Trophoblast cell (in vitro differentiated cells and primary cell): ENCODE measurements at regions not wholly inside any gene's neighbourhood (a gene's known extent, or its start where the extent isn't known, plus 50 kb on each side); places are given as distances from the start of the nearest gene placed in this dataset.

Experiments used
- DNase-seq, 2 donors: peaks; one replicate each; pipeline ENCODE4 v3.0.0-alpha.2; 2016
- H2AFZ ChIP-seq: 2 replicates; pipeline ENCODE4 v1.6.1; 2013; ENCODE audit warnings: low read length, moderate library complexity, mild to moderate bottlenecking; ENCODE audit not compliant: insufficient read depth, poor library complexity
- H2AK5ac ChIP-seq: 2 replicates; pipeline ENCODE4 v1.6.1; 2013; ENCODE audit warnings: mild to moderate bottlenecking, low read length
- H2BK120ac ChIP-seq: 2 replicates; pipeline ENCODE4 v1.6.1; 2013; ENCODE audit warnings: low read length, mild to moderate bottlenecking, moderate library complexity; ENCODE audit not compliant: insufficient read depth, poor library complexity
- H2BK12ac ChIP-seq: 2 replicates; pipeline ENCODE4 v1.6.1; 2013; ENCODE audit warnings: mild to moderate bottlenecking, low read length, moderate library complexity
- H2BK5ac ChIP-seq: 2 replicates; pipeline ENCODE4 v1.6.1; 2013; ENCODE audit warnings: low read length, low read depth, moderate library complexity, mild to moderate bottlenecking; ENCODE audit not compliant: poor library complexity
- H3K14ac ChIP-seq: 2 replicates; pipeline ENCODE4 v1.6.1; 2013; ENCODE audit warnings: mild to moderate bottlenecking, low read length
- H3K18ac ChIP-seq: 2 replicates; pipeline ENCODE4 v1.6.1; 2013; ENCODE audit warnings: mild to moderate bottlenecking, low read length
- H3K23ac ChIP-seq: 2 replicates; pipeline ENCODE4 v1.6.1; 2013; ENCODE audit warnings: low read length
- H3K27ac ChIP-seq: 2 replicates; pipeline ENCODE4 v1.5.1; 2013; ENCODE audit warnings: low read depth, mild to moderate bottlenecking, inconsistent platforms, low read length, moderate library complexity
- H3K27me3 ChIP-seq: 2 replicates; pipeline ENCODE4 v1.6.1; 2013; ENCODE audit warnings: inconsistent platforms, mild to moderate bottlenecking, low read length, moderate library complexity; ENCODE audit not compliant: insufficient read depth
- H3K36me3 ChIP-seq, 2 experiments: 1 replicate in 1 of 2; 2 replicates in 1 of 2; pipeline ENCODE4 v1.6.1; 2013; ENCODE audit warnings: low read length in 2 of 2, mild to moderate bottlenecking in 2 of 2, moderate library complexity in 1 of 2; ENCODE audit not compliant: insufficient read depth in 2 of 2, control insufficient read depth in 1 of 2
- H3K4ac ChIP-seq: 2 replicates; pipeline ENCODE4 v1.6.1; 2013; ENCODE audit warnings: low read depth, mild to moderate bottlenecking, low read length, moderate library complexity
- H3K4me1 ChIP-seq, 2 experiments: 1 replicate in 1 of 2; 2 replicates in 1 of 2; pipeline ENCODE4 v1.6.1; 2013; ENCODE audit warnings: low read length in 2 of 2, mild to moderate bottlenecking in 2 of 2, moderate library complexity in 1 of 2; ENCODE audit not compliant: insufficient read depth in 2 of 2, control insufficient read depth in 1 of 2
- H3K4me2 ChIP-seq: 2 replicates; pipeline ENCODE4 v1.6.1; 2013; ENCODE audit warnings: inconsistent platforms, mild to moderate bottlenecking, low read length, moderate library complexity
- H3K4me3 ChIP-seq: 2 replicates; pipeline ENCODE4 v1.5.1; 2013; ENCODE audit warnings: mild to moderate bottlenecking, low read depth, low read length, inconsistent platforms
- H3K79me1 ChIP-seq: one replicate; pipeline ENCODE4 v1.6.1; 2013; ENCODE audit warnings: low read length
- H3K79me2 ChIP-seq: 2 replicates; pipeline ENCODE4 v1.6.1; 2013; ENCODE audit warnings: low read length, mild to moderate bottlenecking; ENCODE audit not compliant: control insufficient read depth, insufficient read depth, poor library complexity
- H3K9ac ChIP-seq: 2 replicates; pipeline ENCODE4 v1.6.1; 2013; ENCODE audit warnings: mild to moderate bottlenecking, low read length
- H3K9me3 ChIP-seq: 2 replicates; pipeline ENCODE4 v1.6.1; 2013; ENCODE audit warnings: low read depth, mild to moderate bottlenecking, control low read depth, inconsistent platforms, low read length; ENCODE audit not compliant: insufficient read depth
- H4K12ac ChIP-seq: 2 replicates; pipeline ENCODE4 v1.6.1; 2013; ENCODE audit warnings: low read depth, mild to moderate bottlenecking, low read length, moderate library complexity
- H4K8ac ChIP-seq: 2 replicates; pipeline ENCODE4 v1.6.1; 2013; ENCODE audit warnings: low read depth, mild to moderate bottlenecking, low read length, moderate library complexity
- H4K91ac ChIP-seq: one replicate; pipeline ENCODE4 v1.6.1; 2013; ENCODE audit warnings: low read depth, mild to moderate bottlenecking, low read length, moderate library complexity
- WGBS: extraction: QIAGEN DNeasy Blood & Tissue Kit; methylation state at CpG from one replicate; pipeline ENCODE4 v1.1.7; 2013; ENCODE audit warnings: missing lambda C conversion rate; ENCODE audit not compliant: insufficient read length, insufficient coverage; ENCODE audit errors: extremely low coverage; 5-methylcytosine and 5-hydroxymethylcytosine counted together

GRCh38 chr1:238141353-238141752 is 250.6 kb upstream of the ZP4 start:
- Histone ChIP-seq H3K14ac (no peak overlapping the region), H2AK5ac (no peak overlapping the region), H3K36me3 (no peaks in the 10 kb centered on the region), H3K4ac (no peak overlapping the region), H2BK12ac (no peak overlapping the region), H3K18ac (no peak overlapping the region), H3K27me3 (no peaks in the 10 kb centered on the region), H4K91ac (no peak overlapping the region), H4K8ac (no peak overlapping the region), H3K79me2 (no peaks in the 10 kb centered on the region), H3K79me1 (no peaks in the 10 kb centered on the region), H3K27ac (no peak overlapping the region), H3K9ac (no peak overlapping the region), H3K23ac (no peak overlapping the region), H3K4me2 (no peak overlapping the region), H3K4me1 (no peaks in the 10 kb centered on the region), H2AFZ (no peak overlapping the region), H3K9me3 (no peaks in the 10 kb centered on the region), H2BK120ac (no peak overlapping the region), H3K4me3 (no peak overlapping the region), H2BK5ac (no peak overlapping the region), H4K12ac (no peak overlapping the region)
- no CpG with 5 or more reads among the region's 1 CpG for WGBS
- DNase-seq: no peak

DNA sequence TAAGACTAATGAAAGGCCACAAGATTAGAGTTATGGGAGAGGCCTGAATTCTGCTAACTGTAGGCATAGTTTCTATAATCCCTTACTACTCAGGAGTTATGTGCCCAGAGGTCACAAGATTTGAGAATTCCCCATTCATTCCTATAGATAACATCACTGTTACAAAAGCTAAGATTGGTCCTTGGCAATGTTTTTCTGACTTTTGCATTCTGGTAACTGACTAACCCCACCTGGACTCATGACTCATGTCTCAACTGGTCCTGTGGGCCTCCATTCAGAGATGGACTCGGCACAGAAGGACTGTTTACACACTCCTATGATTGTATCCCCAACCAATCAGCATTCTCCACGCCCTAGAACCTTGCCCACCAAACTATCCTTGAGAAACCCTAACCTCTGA is 249.0 kb upstream of the ZP4 start:
- Histone ChIP-seq H3K27ac (no peak overlapping the region), H3K79me1 (no peaks in the 10 kb centered on the region), H3K4me3 (no peak overlapping the region), H4K12ac (no peak overlapping the region), H3K4ac (no peak overlapping the region), H3K23ac (no peak overlapping the region), H3K14ac (no peak overlapping the region), H3K4me2 (no peak overlapping the region), H2BK120ac (no peak overlapping the region), H4K91ac (no peak overlapping the region), H3K79me2 (no peaks in the 10 kb centered on the region), H3K27me3 (no peaks in the 10 kb centered on the region), H3K18ac (no peak overlapping the region), H3K4me1 (no peaks in the 10 kb centered on the region), H4K8ac (no peak overlapping the region), H3K9ac (no peak overlapping the region), H2AK5ac (no peak overlapping the region), H2AFZ (no peak overlapping the region), H2BK12ac (no peak overlapping the region), H3K9me3 (no peaks in the 10 kb centered on the region), H3K36me3 (no peaks in the 10 kb centered on the region), H2BK5ac (no peak overlapping the region)
- peak; percentile 83 to 95 for DNase-seq
- no CpG with 5 or more reads among the region's 2 CpGs for WGBS

DNA sequence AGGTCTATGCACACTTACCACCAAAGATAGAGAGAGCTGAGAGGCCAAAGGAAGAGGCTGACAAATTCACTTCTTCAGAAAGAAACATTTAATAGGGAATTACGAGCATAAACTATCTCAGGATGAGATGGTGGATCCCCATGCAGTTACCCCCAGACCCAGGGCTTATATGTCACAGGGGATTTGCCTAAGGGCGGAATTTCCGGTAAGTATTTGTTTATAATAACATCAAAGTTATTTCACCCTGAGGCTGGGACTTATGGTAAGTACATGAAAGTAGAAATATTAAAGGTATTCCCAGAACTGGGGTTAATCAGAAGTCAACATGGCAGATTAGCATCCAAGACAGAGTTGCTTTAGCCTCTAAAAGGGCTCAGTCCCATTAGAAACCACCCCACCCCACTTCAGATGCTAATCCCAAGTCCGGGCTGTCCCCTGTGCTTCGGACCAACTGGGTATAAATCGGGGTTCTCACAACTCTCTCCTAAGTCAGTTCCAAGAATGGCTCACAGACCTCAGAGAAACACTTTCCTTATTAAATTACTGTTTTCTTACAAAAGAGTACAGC is 247.4 kb upstream of the ZP4 start:
- Histone ChIP-seq H2BK5ac (no peak overlapping the region), H3K79me1 (no peaks in the 10 kb centered on the region), H3K4me2 (no peak overlapping the region), H3K4me1 (no peaks in the 10 kb centered on the region), H3K79me2 (no peaks in the 10 kb centered on the region), H2BK120ac (no peak overlapping the region), H3K9ac (no peak overlapping the region), H3K27me3 (no peaks in the 10 kb centered on the region), H2AFZ (no peak overlapping the region), H2BK12ac (no peak overlapping the region), H3K4me3 (no peak overlapping the region), H4K8ac (no peak overlapping the region), H3K18ac (no peak overlapping the region), H4K12ac (no peak overlapping the region), H2AK5ac (no peak overlapping the region), H3K4ac (no peak overlapping the region), H4K91ac (no peak overlapping the region), H3K14ac (no peak overlapping the region), H3K27ac (no peak overlapping the region), H3K9me3 (no peaks in the 10 kb centered on the region), H3K23ac (no peak overlapping the region), H3K36me3 (no peaks in the 10 kb centered on the region)
- DNase-seq: peak in 1 of 2 donors; percentile 68
- WGBS: no CpG with 5 or more reads among the region's 6 CpGs

- Histone ChIP-seq H3K14ac (no peak overlapping the region), H2AK5ac (no peak overlapping the region), H3K79me1 (no peaks in the 10 kb centered on the region), H3K9ac (no peak overlapping the region), H3K27me3 (no peaks in the 10 kb centered on the region), H3K79me2 (no peaks in the 10 kb centered on the region), H3K18ac (no peak overlapping the region), H2AFZ (no peak overlapping the region), H4K91ac (no peak overlapping the region), H3K23ac (no peak overlapping the region), H3K4ac (no peak overlapping the region), H4K8ac (no peak overlapping the region), H3K4me3 (no peak overlapping the region), H3K4me1 (no peaks in the 10 kb centered on the region), H3K9me3 (no peaks in the 10 kb centered on the region), H3K4me2 (no peak overlapping the region), H2BK5ac (no peak overlapping the region), H3K27ac (no peak overlapping the region), H2BK120ac (no peak overlapping the region), H4K12ac (no peak overlapping the region), H2BK12ac (no peak overlapping the region), H3K36me3 (no peaks in the 10 kb centered on the region)
- WGBS: no CpG with 5 or more reads among the region's 3 CpGs
- DNase-seq: peak; percentile 39 to 82
These were observed 245.3 kb upstream of the ZP4 start for GRCh38 chr1:238135708-238136664.
